ENCODE measurements at regions not wholly inside any gene's neighbourhood (a gene's known extent, or its start where the extent isn't known, plus 50 kb on each side); places are given as distances from the start of the nearest gene placed in this dataset.

- H3K27me3 ChIP-seq (ENCODE audit: low read length), result no peaks in the 10 kb centered on the region
- no peak overlapping the region for H3K4me2 ChIP-seq (ENCODE audit: low read depth, low read length, poor library complexity, severe bottlenecking)
- H3K36me3 ChIP-seq (ENCODE audit: low read length), result no peaks in the 10 kb centered on the region
- TF ChIP-seq, protein P1, sequence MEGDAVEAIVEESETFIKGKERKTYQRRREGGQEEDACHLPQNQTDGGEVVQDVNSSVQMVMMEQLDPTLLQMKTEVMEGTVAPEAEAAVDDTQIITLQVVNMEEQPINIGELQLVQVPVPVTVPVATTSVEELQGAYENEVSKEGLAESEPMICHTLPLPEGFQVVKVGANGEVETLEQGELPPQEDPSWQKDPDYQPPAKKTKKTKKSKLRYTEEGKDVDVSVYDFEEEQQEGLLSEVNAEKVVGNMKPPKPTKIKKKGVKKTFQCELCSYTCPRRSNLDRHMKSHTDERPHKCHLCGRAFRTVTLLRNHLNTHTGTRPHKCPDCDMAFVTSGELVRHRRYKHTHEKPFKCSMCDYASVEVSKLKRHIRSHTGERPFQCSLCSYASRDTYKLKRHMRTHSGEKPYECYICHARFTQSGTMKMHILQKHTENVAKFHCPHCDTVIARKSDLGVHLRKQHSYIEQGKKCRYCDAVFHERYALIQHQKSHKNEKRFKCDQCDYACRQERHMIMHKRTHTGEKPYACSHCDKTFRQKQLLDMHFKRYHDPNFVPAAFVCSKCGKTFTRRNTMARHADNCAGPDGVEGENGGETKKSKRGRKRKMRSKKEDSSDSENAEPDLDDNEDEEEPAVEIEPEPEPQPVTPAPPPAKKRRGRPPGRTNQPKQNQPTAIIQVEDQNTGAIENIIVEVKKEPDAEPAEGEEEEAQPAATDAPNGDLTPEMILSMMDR (IDR thresholded peaks at IDR 0.05; ENCODE audit: insufficient read depth, low read length, poor library complexity, severe bottlenecking), result no peak
- TF ChIP-seq EZH2phosphoT487 (conservative IDR thresholded peaks at IDR 0.05; ENCODE audit: low read length), result no peak
- H2AFZ ChIP-seq (ENCODE audit: low read depth, low read length, severe bottlenecking), result no peak overlapping the region
- no peaks in the 10 kb centered on the region for H3K9me2 ChIP-seq (replicated peaks; ENCODE audit: insufficient read depth, low read length)
- H3K9ac ChIP-seq (ENCODE audit: low read length), result no peak overlapping the region
- no peaks in the 10 kb centered on the region for H3K9me3 ChIP-seq (ENCODE audit: insufficient read depth, low read length)
- H3K79me2 ChIP-seq (ENCODE audit: insufficient read depth, low read length), result no peaks in the 10 kb centered on the region
- H3F3A ChIP-seq (ENCODE audit: insufficient read depth), result 0 out of 2 replicates have a peak, but pooled peaks cover 3% of the 10 kb centered on the region
- H3K27ac ChIP-seq (ENCODE audit: low read depth, low read length), result no peak overlapping the region
- no peak overlapping the region for H3K4me3 ChIP-seq (ENCODE audit: insufficient read depth, low read length, poor library complexity, severe bottlenecking)
- no peaks in the 10 kb centered on the region for H4K20me1 ChIP-seq (ENCODE audit: low read depth, low read length)
Observed at GRCh38 chr18:65995206-65995605, 244.4 kb downstream of the CDH7 start.

GRCh38 chr18:65994302-65994701 is 243.5 kb downstream of the CDH7 start:
- Histone ChIP-seq H3K36me3 (ENCODE audit: low read length) (no peaks in the 10 kb centered on the region), H3K4me2 (ENCODE audit: low read depth, low read length, poor library complexity, severe bottlenecking) (no peak overlapping the region), H3K27me3 (ENCODE audit: low read length) (no peaks in the 10 kb centered on the region), H3K4me3 (ENCODE audit: insufficient read depth, low read length, poor library complexity, severe bottlenecking) (no peak overlapping the region), H2AFZ (ENCODE audit: low read depth, low read length, severe bottlenecking) (no peak overlapping the region), H3K27ac (ENCODE audit: low read depth, low read length) (no peak overlapping the region), H3F3A (ENCODE audit: insufficient read depth) (0 out of 2 replicates have a peak, but pooled peaks cover 3% of the 10 kb centered on the region), H4K20me1 (ENCODE audit: low read depth, low read length) (no peaks in the 10 kb centered on the region), H3K9ac (ENCODE audit: low read length) (no peak overlapping the region), H3K79me2 (ENCODE audit: insufficient read depth, low read length) (no peaks in the 10 kb centered on the region), H3K9me2 (replicated peaks; ENCODE audit: insufficient read depth, low read length) (no peaks in the 10 kb centered on the region), H3K9me3 (ENCODE audit: insufficient read depth, low read length) (no peaks in the 10 kb centered on the region)
- TF ChIP-seq, protein P1 (IDR thresholded peaks at IDR 0.05; ENCODE audit: insufficient read depth, low read length, poor library complexity, severe bottlenecking), result no peak
- TF ChIP-seq EZH2phosphoT487 (conservative IDR thresholded peaks at IDR 0.05; ENCODE audit: low read length), result no peak

DNA sequence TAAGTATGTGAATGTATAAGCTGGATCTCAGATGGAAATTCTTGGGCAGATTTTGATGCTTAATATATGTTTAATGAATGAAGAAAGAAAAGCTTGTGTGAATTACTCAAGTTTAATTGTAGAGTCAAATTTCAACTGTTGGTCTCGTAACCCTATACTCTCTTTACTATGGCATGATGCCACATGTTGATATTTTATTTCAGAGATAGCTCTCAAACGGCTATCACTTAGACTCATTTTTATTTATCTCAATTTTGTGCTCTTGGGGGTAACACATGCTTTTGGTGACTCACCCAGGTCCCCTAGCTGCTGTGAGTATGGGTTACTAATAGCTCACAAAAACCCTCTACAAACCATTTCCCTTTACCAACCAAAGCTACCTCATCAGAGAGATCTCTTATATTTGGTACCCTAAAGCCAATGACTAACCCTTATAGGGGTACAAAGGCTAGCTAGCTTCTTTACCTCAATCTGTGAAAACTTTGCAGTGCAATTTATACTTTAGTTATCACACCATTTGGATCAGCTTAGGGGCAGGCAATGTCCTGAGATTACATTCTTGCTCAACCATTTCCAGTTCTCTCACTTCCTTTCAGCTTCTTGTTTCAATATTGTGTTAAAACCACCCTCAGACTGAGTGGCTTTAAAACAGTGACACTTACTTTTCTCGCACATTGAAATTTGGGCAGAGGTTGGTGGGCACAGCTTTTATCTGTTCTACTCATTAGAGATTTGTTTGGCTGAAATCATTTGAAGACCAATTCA is 240.3 kb downstream of the CDH7 start:
- Histone ChIP-seq H3K9ac (ENCODE audit: low read length) (no peak overlapping the region), H3K4me3 (ENCODE audit: insufficient read depth, low read length, poor library complexity, severe bottlenecking) (no peak overlapping the region), H2AFZ (ENCODE audit: low read depth, low read length, severe bottlenecking) (no peak overlapping the region), H3K36me3 (ENCODE audit: low read length) (no peaks in the 10 kb centered on the region), H4K20me1 (ENCODE audit: low read depth, low read length) (no peaks in the 10 kb centered on the region), H3F3A (ENCODE audit: insufficient read depth) (0 out of 2 replicates have a peak, but pooled peaks cover under 1% of the 10 kb centered on the region), H3K9me3 (ENCODE audit: insufficient read depth, low read length) (no peaks in the 10 kb centered on the region), H3K27ac (ENCODE audit: low read depth, low read length) (no peak overlapping the region), H3K79me2 (ENCODE audit: insufficient read depth, low read length) (no peaks in the 10 kb centered on the region), H3K27me3 (ENCODE audit: low read length) (no peaks in the 10 kb centered on the region), H3K4me2 (ENCODE audit: low read depth, low read length, poor library complexity, severe bottlenecking) (no peak overlapping the region), H3K9me2 (replicated peaks; ENCODE audit: insufficient read depth, low read length) (no peaks in the 10 kb centered on the region)
- TF ChIP-seq, protein P1 (IDR thresholded peaks at IDR 0.05; ENCODE audit: insufficient read depth, low read length, poor library complexity, severe bottlenecking), result no peak
- no peak for TF ChIP-seq EZH2phosphoT487 (conservative IDR thresholded peaks at IDR 0.05; ENCODE audit: low read length)
